ENCODE measurements at regions not wholly inside any gene's neighbourhood (a gene's known extent, or its start where the extent isn't known, plus 50 kb on each side); places are given as distances from the start of the nearest gene placed in this dataset.

GRCh38 chr17:62319846-62320245 lies 60.5 kb upstream of the EFCAB3 start:
- Histone ChIP-seq H3K9me3 (ENCODE audit: control insufficient read depth, low read depth, low read length) (no peaks in the 10 kb centered on the region), H3K4me1 (ENCODE audit: control insufficient read depth, extremely low read depth, insufficient read depth, low read length) (no peaks in the 10 kb centered on the region), H3K9ac (ENCODE audit: control insufficient read depth, extremely low read depth, insufficient read depth, low read length) (no peak overlapping the region), H3K79me2 (ENCODE audit: control insufficient read depth, insufficient read depth, low read length) (no peaks in the 10 kb centered on the region), H2AFZ (ENCODE audit: control insufficient read depth, low read length) (no peak overlapping the region), H3K4me3 (ENCODE audit: control insufficient read depth in 2 of 3, extremely low read depth in 1 of 3, insufficient read depth in 2 of 3, low read depth in 1 of 3, low read length in 3 of 3) (no peak overlapping the region), H3K9me1 (ENCODE audit: control insufficient read depth, extremely low read depth, insufficient read depth, low read length) (no peaks in the 10 kb centered on the region), H3K27me3 (ENCODE audit: control insufficient read depth, extremely low read depth, insufficient read depth, low read length) (no peaks in the 10 kb centered on the region), H3K27ac (ENCODE audit: control insufficient read depth, insufficient read depth, low read length) (no peak overlapping the region), H3K4me2 (ENCODE audit: control insufficient read depth, extremely low read depth, insufficient read depth, low read depth, low read length) (no peak overlapping the region), H4K20me1 (ENCODE audit: control insufficient read depth, extremely low read depth, insufficient read depth, low read length) (no peaks in the 10 kb centered on the region), H3K36me3 (ENCODE audit: control insufficient read depth in 2 of 2, extremely low read depth in 1 of 2, insufficient read depth in 2 of 2, low read length in 2 of 2) (no peaks in the 10 kb centered on the region)
- dilution Hi-C loops (cut with MboI; ENCODE audit: extremely low pct_ligation_motif_present, low sequenced_read_pairs) = no loop called here
- TF ChIP-seq EZH2 (IDR thresholded peaks at IDR 0.05; ENCODE audit: low read length) = no peak
- no peak for TF ChIP-seq CTCF (optimal IDR thresholded peaks at IDR 0.05 in 1 of 3, IDR thresholded peaks at IDR 0.05 in 1 of 3, conservative IDR thresholded peaks at IDR 0.05 in 1 of 3; ENCODE audit: extremely low read depth in 1 of 3, insufficient read depth in 2 of 3, low read length in 3 of 3)
- DNase-seq (ENCODE audit: low read depth, low spot score) (no peak), FAIRE-seq (no peak)

GRCh38 chr17:62309396-62309795 lies 71.0 kb upstream of the EFCAB3 start:
- Histone ChIP-seq H3K9me1 (ENCODE audit: control insufficient read depth, extremely low read depth, insufficient read depth, low read length) (no peaks in the 10 kb centered on the region), H3K4me1 (ENCODE audit: control insufficient read depth, extremely low read depth, insufficient read depth, low read length) (peaks cover 5% of the 10 kb centered on the region), H4K20me1 (ENCODE audit: control insufficient read depth, extremely low read depth, insufficient read depth, low read length) (no peaks in the 10 kb centered on the region), H3K27me3 (ENCODE audit: control insufficient read depth, extremely low read depth, insufficient read depth, low read length) (no peaks in the 10 kb centered on the region), H3K36me3 (ENCODE audit: control insufficient read depth in 2 of 2, extremely low read depth in 1 of 2, insufficient read depth in 2 of 2, low read length in 2 of 2) (no peaks in the 10 kb centered on the region), H3K9me3 (ENCODE audit: control insufficient read depth, low read depth, low read length) (no peaks in the 10 kb centered on the region), H3K9ac (ENCODE audit: control insufficient read depth, extremely low read depth, insufficient read depth, low read length) (no peak overlapping the region), H3K4me3 (ENCODE audit: control insufficient read depth in 2 of 3, extremely low read depth in 1 of 3, insufficient read depth in 2 of 3, low read depth in 1 of 3, low read length in 3 of 3) (no peak overlapping the region), H3K4me2 (ENCODE audit: control insufficient read depth, extremely low read depth, insufficient read depth, low read depth, low read length) (no peak overlapping the region), H3K79me2 (ENCODE audit: control insufficient read depth, insufficient read depth, low read length) (no peaks in the 10 kb centered on the region), H2AFZ (ENCODE audit: control insufficient read depth, low read length) (no peak overlapping the region), H3K27ac (ENCODE audit: control insufficient read depth, insufficient read depth, low read length) (no peak overlapping the region)
- FAIRE-seq (no peak), DNase-seq (ENCODE audit: low read depth, low spot score) (no peak)
- dilution Hi-C loops (cut with MboI; ENCODE audit: extremely low pct_ligation_motif_present, low sequenced_read_pairs) = no loop called here
- no peak for TF ChIP-seq EZH2 (IDR thresholded peaks at IDR 0.05; ENCODE audit: low read length)
- no peak for TF ChIP-seq CTCF (optimal IDR thresholded peaks at IDR 0.05 in 1 of 3, IDR thresholded peaks at IDR 0.05 in 1 of 3, conservative IDR thresholded peaks at IDR 0.05 in 1 of 3; ENCODE audit: extremely low read depth in 1 of 3, insufficient read depth in 2 of 3, low read length in 3 of 3)

Data from keratinocyte (primary cell).